ENCODE measurements at regions not wholly inside any gene's neighbourhood (a gene's known extent, or its start where the extent isn't known, plus 50 kb on each side); places are given as distances from the start of the nearest gene placed in this dataset.

- TF ChIP-seq POLR2AphosphoS5 (IDR thresholded peaks at IDR 0.05; ENCODE audit: low read depth, low read length) (no peak), REST (IDR thresholded peaks at IDR 0.05; ENCODE audit: insufficient read depth in 1 of 2, low read depth in 2 of 2, low read length in 2 of 2) (no peak), TAF1 (IDR thresholded peaks at IDR 0.05; ENCODE audit: borderline replicate concordance, insufficient read depth, low read length) (no peak), SIN3A (IDR thresholded peaks at IDR 0.05; ENCODE audit: borderline replicate concordance, insufficient read depth, low read length) (no peak), FOXP2 (optimal IDR thresholded peaks at IDR 0.05; ENCODE audit: borderline replicate concordance, extremely low read depth, extremely low read length, insufficient read depth) (no peak)
Measured at GRCh38 chr11:121895919-121896318, 220.1 kb downstream of the BLID start.

GRCh38 chr11:121894581-121894980, 221.4 kb downstream of the BLID start:
- no peak for TF ChIP-seq FOXP2 (optimal IDR thresholded peaks at IDR 0.05; ENCODE audit: borderline replicate concordance, extremely low read depth, extremely low read length, insufficient read depth)
- no peak for TF ChIP-seq SIN3A (IDR thresholded peaks at IDR 0.05; ENCODE audit: borderline replicate concordance, insufficient read depth, low read length)
- TF ChIP-seq TAF1 (IDR thresholded peaks at IDR 0.05; ENCODE audit: borderline replicate concordance, insufficient read depth, low read length), result no peak
- no peak for TF ChIP-seq POLR2AphosphoS5 (IDR thresholded peaks at IDR 0.05; ENCODE audit: low read depth, low read length)
- no peak for TF ChIP-seq REST (IDR thresholded peaks at IDR 0.05; ENCODE audit: insufficient read depth in 1 of 2, low read depth in 2 of 2, low read length in 2 of 2)

GRCh38 chr11:121892863-121893262, 223.2 kb downstream of the BLID start:
- no peak for TF ChIP-seq SIN3A (IDR thresholded peaks at IDR 0.05; ENCODE audit: borderline replicate concordance, insufficient read depth, low read length)
- TF ChIP-seq FOXP2 (optimal IDR thresholded peaks at IDR 0.05; ENCODE audit: borderline replicate concordance, extremely low read depth, extremely low read length, insufficient read depth), result no peak
- TF ChIP-seq TAF1 (IDR thresholded peaks at IDR 0.05; ENCODE audit: borderline replicate concordance, insufficient read depth, low read length), result no peak
- TF ChIP-seq POLR2AphosphoS5 (IDR thresholded peaks at IDR 0.05; ENCODE audit: low read depth, low read length), result no peak
- no peak for TF ChIP-seq REST (IDR thresholded peaks at IDR 0.05; ENCODE audit: insufficient read depth in 1 of 2, low read depth in 2 of 2, low read length in 2 of 2)

GRCh38 chr11:121892131-121892681, 223.8 kb downstream of the BLID start:
- TF ChIP-seq FOXP2 (optimal IDR thresholded peaks at IDR 0.05; ENCODE audit: borderline replicate concordance, extremely low read depth, extremely low read length, insufficient read depth), result no peak
- no peak for TF ChIP-seq TAF1 (IDR thresholded peaks at IDR 0.05; ENCODE audit: borderline replicate concordance, insufficient read depth, low read length)
- no peak for TF ChIP-seq POLR2AphosphoS5 (IDR thresholded peaks at IDR 0.05; ENCODE audit: low read depth, low read length)
- no peak for TF ChIP-seq SIN3A (IDR thresholded peaks at IDR 0.05; ENCODE audit: borderline replicate concordance, insufficient read depth, low read length)
- no peak for TF ChIP-seq REST (IDR thresholded peaks at IDR 0.05; ENCODE audit: insufficient read depth in 1 of 2, low read depth in 2 of 2, low read length in 2 of 2)
